Astrocyte (in vitro differentiated cells and primary cell): ENCODE measurements at regions not wholly inside any gene's neighbourhood (a gene's known extent, or its start where the extent isn't known, plus 50 kb on each side); places are given as distances from the start of the nearest gene placed in this dataset.
"Not testable (repeated sequence)": the region's sequence is repeated elsewhere in the genome, so short reads cannot be mapped to it uniquely, and the experiment has no call there.

ENCODE experiments used
- EZH2 ChIP-seq: IDR thresholded peaks from 2 replicates; pipeline ENCODE4 v1.6.1; 2012; ENCODE audit warnings: mild to moderate bottlenecking, low read length, inconsistent platforms; ENCODE audit not compliant: insufficient read depth
- TF ChIP-seq, protein P1 (sequence below): IDR thresholded peaks from 2 replicates; pipeline ENCODE4 v1.5.1; 2011; ENCODE audit warnings: low read depth, mild to moderate bottlenecking, inconsistent platforms, low read length, moderate library complexity; ENCODE audit not compliant: insufficient read depth

DNA sequence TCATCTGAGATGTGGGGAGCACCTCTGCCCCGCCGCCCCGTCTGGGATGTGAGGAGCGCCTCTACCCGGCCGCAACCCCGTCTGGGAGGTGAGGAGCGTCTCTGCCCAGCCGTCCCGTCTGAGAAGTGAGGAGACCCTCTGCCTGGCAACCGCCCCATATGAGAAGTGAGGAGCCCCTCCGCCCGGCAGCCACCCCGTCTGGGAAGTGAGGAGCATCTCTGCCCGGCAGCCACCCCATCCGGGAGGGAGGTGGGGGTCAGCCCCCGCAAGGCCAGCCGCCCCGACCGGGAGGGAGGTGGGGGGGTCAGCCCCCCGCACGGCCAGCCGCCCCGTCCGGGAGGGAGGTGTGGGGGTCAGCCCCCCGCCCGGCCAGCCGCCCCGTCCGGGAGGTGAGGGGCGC lies 89.9 kb downstream of the PHLDA1 start:
- TF ChIP-seq, protein P1, sequence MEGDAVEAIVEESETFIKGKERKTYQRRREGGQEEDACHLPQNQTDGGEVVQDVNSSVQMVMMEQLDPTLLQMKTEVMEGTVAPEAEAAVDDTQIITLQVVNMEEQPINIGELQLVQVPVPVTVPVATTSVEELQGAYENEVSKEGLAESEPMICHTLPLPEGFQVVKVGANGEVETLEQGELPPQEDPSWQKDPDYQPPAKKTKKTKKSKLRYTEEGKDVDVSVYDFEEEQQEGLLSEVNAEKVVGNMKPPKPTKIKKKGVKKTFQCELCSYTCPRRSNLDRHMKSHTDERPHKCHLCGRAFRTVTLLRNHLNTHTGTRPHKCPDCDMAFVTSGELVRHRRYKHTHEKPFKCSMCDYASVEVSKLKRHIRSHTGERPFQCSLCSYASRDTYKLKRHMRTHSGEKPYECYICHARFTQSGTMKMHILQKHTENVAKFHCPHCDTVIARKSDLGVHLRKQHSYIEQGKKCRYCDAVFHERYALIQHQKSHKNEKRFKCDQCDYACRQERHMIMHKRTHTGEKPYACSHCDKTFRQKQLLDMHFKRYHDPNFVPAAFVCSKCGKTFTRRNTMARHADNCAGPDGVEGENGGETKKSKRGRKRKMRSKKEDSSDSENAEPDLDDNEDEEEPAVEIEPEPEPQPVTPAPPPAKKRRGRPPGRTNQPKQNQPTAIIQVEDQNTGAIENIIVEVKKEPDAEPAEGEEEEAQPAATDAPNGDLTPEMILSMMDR, result not testable (repeated sequence)
- not testable (repeated sequence) for TF ChIP-seq EZH2
